NOMO-1 treated with DMSO at 0.1 percent for 48 hours (cell line): ENCODE measurements at regions not wholly inside any gene's neighbourhood (a gene's known extent, or its start where the extent isn't known, plus 50 kb on each side); places are given as distances from the start of the nearest gene placed in this dataset.

Source experiments
- DNase-seq: peaks from one replicate; lab custom pipeline; 2025; ENCODE audit not compliant: unreplicated experiment; lab: John Stamatoyannopoulos, UW

GRCh38 chr6:118761645-118762044, 110.3 kb upstream of the CEP85L start:
- DNase-seq, result peak; percentile 48

GRCh38 chr6:118758946-118759345, 107.6 kb upstream of the CEP85L start:
- DNase-seq, result peak; percentile 84

- no peak for DNase-seq
These were observed 104.7 kb upstream of the CEP85L start for GRCh38 chr6:118755941-118756646.

GRCh38 chr6:118752803-118753202, 101.4 kb upstream of the CEP85L start:
- DNase-seq, result no peak

- DNase-seq, result no peak
These were observed 99.7 kb upstream of the CEP85L start for GRCh38 chr6:118751072-118751471.

DNA sequence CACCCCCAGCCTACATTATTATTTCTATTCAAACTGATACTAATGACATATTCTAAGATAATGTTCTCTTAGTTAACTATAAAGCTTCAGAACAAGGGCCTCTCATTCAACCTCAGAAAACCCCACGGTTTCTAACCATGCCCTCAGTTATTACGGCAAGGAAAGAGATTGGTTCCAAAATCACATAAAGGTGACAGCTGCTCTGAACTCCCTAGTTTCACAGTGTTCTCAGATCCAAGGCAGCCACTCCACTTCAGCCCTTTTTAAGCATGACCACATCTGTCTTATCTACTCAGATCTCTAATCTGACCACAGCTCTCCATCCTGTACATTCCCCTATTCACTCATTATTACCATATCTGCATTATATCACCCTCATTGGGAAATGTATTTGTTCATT, 98.8 kb upstream of the CEP85L start:
- no peak for DNase-seq

DNA sequence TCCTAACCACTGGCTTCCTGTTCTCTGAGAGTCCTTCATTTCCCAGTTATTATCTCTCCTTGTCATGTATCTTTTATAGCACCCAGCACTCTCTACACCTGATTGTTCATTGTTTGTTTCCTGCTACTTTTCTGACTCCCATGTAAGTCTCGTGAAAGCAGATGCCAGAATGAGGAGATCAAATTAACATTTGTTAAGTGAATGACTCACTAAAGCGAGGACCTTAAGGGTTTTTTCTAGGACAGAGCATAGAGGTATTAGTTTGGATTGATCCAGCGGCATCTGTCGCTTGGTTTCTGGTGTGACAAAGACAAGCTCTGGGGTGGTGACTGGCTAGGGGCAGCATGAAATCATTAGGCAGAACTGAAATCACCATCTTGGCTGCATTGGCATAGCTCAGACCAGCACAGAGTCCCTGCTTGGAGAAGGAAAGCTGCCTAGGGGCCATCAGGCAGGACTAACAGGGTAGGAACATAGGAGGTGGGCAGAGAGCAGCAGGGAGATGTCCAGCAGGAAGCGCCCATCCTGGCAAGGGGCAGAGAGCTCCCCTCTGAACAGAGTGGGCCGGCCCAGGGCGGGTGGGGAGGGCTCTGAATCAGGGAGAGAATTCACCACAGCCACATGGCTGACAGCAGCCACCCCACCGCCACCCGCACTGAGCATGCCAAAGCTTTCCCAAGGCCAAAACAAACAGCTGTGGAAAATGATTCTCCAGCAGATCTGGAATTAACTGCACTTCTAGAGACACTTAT, 97.1 kb upstream of the CEP85L start:
- DNase-seq, result peak; percentile 20

DNA sequence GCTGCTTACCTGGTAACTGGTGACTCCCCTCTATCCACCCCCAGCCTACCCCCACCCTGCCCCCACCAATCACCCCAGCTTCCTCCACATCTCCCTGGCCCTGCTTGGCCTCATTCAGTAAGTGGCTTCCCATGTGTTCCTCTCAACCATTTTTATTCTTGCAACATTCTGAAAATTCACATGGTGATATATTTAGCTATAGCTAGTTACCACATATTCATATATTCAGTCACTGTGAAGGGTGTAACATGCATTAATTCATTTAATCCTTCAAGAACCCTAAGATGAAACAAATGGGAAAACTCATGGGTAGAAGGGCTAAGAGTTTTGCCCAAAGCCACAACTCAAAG, 95.4 kb upstream of the CEP85L start:
- DNase-seq, result peak; percentile 75

GRCh38 chr6:118746145-118746824, 94.9 kb upstream of the CEP85L start:
- DNase-seq, result peak; percentile 90

DNA sequence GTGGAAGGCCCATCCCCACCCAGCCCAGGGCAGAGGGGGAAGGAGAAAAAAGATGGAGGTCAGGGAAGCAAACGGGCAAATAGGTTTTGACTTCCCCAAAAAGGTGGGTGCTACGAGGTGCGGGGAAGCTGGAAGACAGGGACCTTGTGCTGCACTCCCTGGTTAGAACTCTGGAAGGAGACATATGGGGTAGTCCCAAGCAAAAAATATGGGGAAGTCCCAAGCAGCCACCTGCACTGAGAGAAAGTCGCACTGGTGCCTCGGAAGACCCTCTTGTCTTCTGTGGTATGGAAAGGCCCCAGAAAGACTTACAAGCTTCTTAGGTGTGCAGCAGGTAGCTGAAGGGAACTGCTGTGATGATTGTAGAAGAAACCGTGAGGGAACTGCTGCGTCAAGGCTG, 93.8 kb upstream of the CEP85L start:
- no peak for DNase-seq

- DNase-seq, result no peak
These were observed 93.0 kb upstream of the CEP85L start for GRCh38 chr6:118744261-118744941.

DNA sequence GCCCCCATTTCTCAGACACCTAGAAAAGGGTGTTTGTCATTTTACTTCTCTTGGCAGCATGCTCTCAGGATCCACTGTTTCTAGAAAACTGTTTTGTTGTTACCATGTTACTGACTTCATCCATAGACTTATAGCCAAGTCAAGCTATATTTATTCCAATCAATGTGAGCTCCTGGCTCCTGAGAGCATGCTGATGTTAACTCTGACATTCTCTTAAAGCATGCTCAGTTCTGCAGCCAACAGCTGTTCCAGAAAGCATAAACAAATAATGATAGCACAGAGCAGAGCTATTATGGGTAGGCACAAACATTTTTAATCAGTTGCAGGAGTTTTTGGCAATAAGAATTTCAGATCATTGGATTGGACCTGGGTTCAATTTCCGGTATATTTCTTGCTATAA, 92.4 kb upstream of the CEP85L start:
- no peak for DNase-seq

DNA sequence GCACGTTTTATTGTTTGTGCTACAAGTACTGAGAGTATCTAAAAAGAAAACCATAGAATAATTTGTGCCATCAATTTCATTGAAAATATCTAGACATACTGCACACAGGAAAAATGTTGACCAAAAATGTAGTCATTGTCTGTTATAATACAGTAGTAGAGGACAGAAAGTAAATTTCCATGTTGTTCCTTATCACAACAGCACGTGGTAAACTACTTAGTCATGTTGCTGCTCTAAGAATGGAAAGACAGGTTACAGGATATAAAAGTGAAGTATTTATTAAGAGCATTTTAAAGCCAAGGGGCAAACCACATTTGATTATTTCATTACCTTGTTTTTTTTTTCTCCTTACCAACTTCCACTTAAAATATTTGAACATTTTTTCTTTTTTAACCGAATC, 89.0 kb upstream of the CEP85L start:
- peak; percentile 3 for DNase-seq

GRCh38 chr6:118739696-118740353, 88.4 kb upstream of the CEP85L start:
- no peak for DNase-seq

- DNase-seq, result peak; percentile 40
These were observed 85.0 kb upstream of the CEP85L start for GRCh38 chr6:118736440-118736839.

- DNase-seq, result no peak
These were observed 83.9 kb upstream of the CEP85L start for GRCh38 chr6:118735320-118735719.

- peak; percentile 62 for DNase-seq
These were observed 74.6 kb upstream of the CEP85L start for GRCh38 chr6:118725944-118726343.

GRCh38 chr6:118724211-118724610, 72.8 kb upstream of the CEP85L start:
- DNase-seq, result no peak

- no peak for DNase-seq
These were observed 71.7 kb upstream of the CEP85L start for GRCh38 chr6:118722829-118723813.

- no peak for DNase-seq
These were observed 68.7 kb upstream of the CEP85L start for GRCh38 chr6:118720125-118720473.
